ENCODE measurements at regions not wholly inside any gene's neighbourhood (a gene's known extent, or its start where the extent isn't known, plus 50 kb on each side); places are given as distances from the start of the nearest gene placed in this dataset.

GRCh38 chr16:74030000-74030706 lies 266.5 kb upstream of the PSMD7 start:
- no peak for DNase-seq

- no peak for DNase-seq
These were observed 267.4 kb upstream of the PSMD7 start for GRCh38 chr16:74029115-74029792.

- DNase-seq = no peak
These were observed 270.0 kb upstream of the PSMD7 start for GRCh38 chr16:74026373-74027281.

GRCh38 chr16:74024953-74025352 lies 271.7 kb upstream of the PSMD7 start:
- DNase-seq = no peak

GRCh38 chr16:74020095-74020670 lies 276.4 kb upstream of the PSMD7 start:
- DNase-seq = no peak

- DNase-seq = no peak
These were observed 277.0 kb upstream of the PSMD7 start for GRCh38 chr16:74019612-74020011.

- DNase-seq = no peak
These were observed 280.7 kb upstream of the PSMD7 start for GRCh38 chr16:74015953-74016352.

- no peak for DNase-seq
These were observed 297.9 kb upstream of the PSMD7 start for GRCh38 chr16:73998707-73999106.

GRCh38 chr16:73997971-73998370 lies 298.6 kb upstream of the PSMD7 start:
- DNase-seq = no peak

GRCh38 chr16:73997340-73997711 lies 299.3 kb upstream of the PSMD7 start:
- no peak for DNase-seq

- no peak for DNase-seq
These were observed 299.8 kb upstream of the PSMD7 start for GRCh38 chr16:73996624-73997339.

GRCh38 chr16:73993878-73994277 lies 302.7 kb upstream of the PSMD7 start:
- DNase-seq = no peak

- DNase-seq = no peak
These were observed 318.2 kb upstream of the PSMD7 start for GRCh38 chr16:73978407-73978784.

GRCh38 chr16:73976644-73977043 lies 320.0 kb upstream of the PSMD7 start:
- DNase-seq = no peak

GRCh38 chr16:73973174-73973573 lies 323.4 kb upstream of the PSMD7 start:
- no peak for DNase-seq

GRCh38 chr16:73966851-73967250 lies 329.8 kb upstream of the PSMD7 start:
- DNase-seq = no peak

GRCh38 chr16:73965591-73965990 lies 331.0 kb upstream of the PSMD7 start:
- no peak for DNase-seq

- DNase-seq = peak; percentile 27
These were observed 339.8 kb upstream of the PSMD7 start for GRCh38 chr16:73956587-73957494.

GRCh38 chr16:73955702-73956101 lies 340.9 kb upstream of the PSMD7 start:
- DNase-seq = no peak

- DNase-seq = no peak
These were observed 341.4 kb upstream of the PSMD7 start for GRCh38 chr16:73955255-73955654.

GRCh38 chr16:73951481-73951880 lies 345.1 kb upstream of the PSMD7 start:
- DNase-seq = no peak
